GM23248 (cell line): ENCODE measurements at regions not wholly inside any gene's neighbourhood (a gene's known extent, or its start where the extent isn't known, plus 50 kb on each side); places are given as distances from the start of the nearest gene placed in this dataset.

ENCODE experiments used
- EZH2 ChIP-seq: fragments of 200-600 bp; sonication (generic); IDR thresholded peaks from 2 replicates; pipeline ENCODE4 v1.6.1; 2018; ENCODE audit warnings: antibody characterized with exemption, mild to moderate bottlenecking; ENCODE audit not compliant: insufficient read depth, poor library complexity, severe bottlenecking
- EZH2phosphoT487 ChIP-seq: fragments of 200-600 bp; sonication (generic); IDR thresholded peaks from 2 replicates; pipeline ENCODE4 v1.6.1; 2018; ENCODE audit warnings: antibody characterized with exemption, moderate library complexity, mild to moderate bottlenecking, low read depth; ENCODE audit not compliant: insufficient read depth

DNA sequence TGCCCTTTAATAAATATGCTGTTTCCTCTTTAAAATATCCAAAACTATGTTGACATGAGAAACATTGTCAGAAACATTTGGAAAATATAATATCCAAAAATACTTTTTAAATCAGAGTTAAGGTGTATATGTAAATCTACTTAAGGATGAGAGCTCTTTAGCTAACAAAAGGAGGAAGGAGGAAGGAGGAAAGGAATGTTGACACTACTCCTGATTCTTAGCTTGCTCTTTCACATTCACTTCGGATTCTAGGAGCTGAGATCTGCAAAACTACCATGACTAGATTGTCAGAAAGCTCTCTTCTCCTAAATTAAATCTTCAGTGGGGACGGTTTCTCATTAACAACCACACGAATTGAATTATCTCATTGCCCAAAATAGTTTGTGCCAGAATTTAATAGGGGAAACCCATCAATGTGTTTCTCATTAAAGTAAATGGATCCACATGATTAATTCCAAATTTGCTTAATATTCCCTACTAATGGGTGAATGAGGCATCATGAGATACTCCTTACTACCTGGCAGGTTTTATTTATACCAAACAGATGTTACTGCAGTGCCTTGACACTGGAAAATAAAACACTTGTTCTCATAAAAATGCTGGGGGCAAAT, 509.1 kb downstream of the MBD2 start:
- no peak for TF ChIP-seq EZH2phosphoT487
- TF ChIP-seq EZH2 = no peak
